HEK293 (cell line): ENCODE measurements at regions not wholly inside any gene's neighbourhood (a gene's known extent, or its start where the extent isn't known, plus 50 kb on each side); places are given as distances from the start of the nearest gene placed in this dataset.

ENCODE experiments used
- CTCF ChIA-PET: fragments of 350-600 bp; formaldehyde crosslinking; extraction: SDS; loops from one replicate; lab custom pipeline; 2021; ENCODE audit warnings: antibody characterized with exemption; lab: Yijun Ruan, JAX
- POLR2A ChIA-PET: fragments of 300-600 bp; formaldehyde crosslinking; extraction: SDS; loops from one replicate; lab custom pipeline; 2020; ENCODE audit warnings: antibody characterized with exemption, inconsistent platforms; lab: Yijun Ruan, JAX
- H3K27ac ChIP-seq: fragments of 200-500 bp; sonication (Bioruptor generic); 2 replicates; pipeline ENCODE4 v1.5.1; 2014; ENCODE audit warnings: low read depth, low read length, control low read depth, inconsistent platforms; ENCODE audit errors: extremely low read depth
- H3K36me3 ChIP-seq, 2 experiments: fragments of 200-500 bp in 1 of 2; sonication (Bioruptor generic) in 1 of 2; 1 replicate in 1 of 2; 2 replicates in 1 of 2; pipeline ENCODE4 v1.5.1; 2014 to 2017; ENCODE audit warnings: inconsistent platforms in 2 of 2, low read length in 2 of 2; ENCODE audit not compliant: control insufficient read depth in 2 of 2, insufficient read depth in 1 of 2
- H3K4me1 ChIP-seq: fragments of 200-500 bp; sonication (Bioruptor generic); 2 replicates; pipeline ENCODE4 v1.5.1; 2014; ENCODE audit warnings: mild to moderate bottlenecking, low read length, inconsistent platforms; ENCODE audit not compliant: control insufficient read depth, insufficient read depth
- H3K4me3 ChIP-seq: 2 replicates; pipeline ENCODE4 v1.5.1; 2011; ENCODE audit warnings: low read depth, mild to moderate bottlenecking, control low read depth, low read length, moderate library complexity
- H3K9me3 ChIP-seq: fragments of 200-500 bp; sonication (Bioruptor generic); 2 replicates; pipeline ENCODE4 v1.5.1; 2014; ENCODE audit warnings: low read depth, low read length, inconsistent platforms; ENCODE audit not compliant: control insufficient read depth, insufficient read depth
- BCL11B ChIP-seq: fragments of 450-650 bp; formaldehyde crosslinking; IDR thresholded peaks from 2 replicates; pipeline ENCODE4 v1.5.1; 2016; ENCODE audit warnings: low read depth, missing biosample characterization, missing genetic modification characterization
- HOXD13 ChIP-seq: sonication (generic); formaldehyde crosslinking; IDR thresholded peaks from 2 replicates; pipeline ENCODE4 v1.8.0; 2022; ENCODE audit warnings: missing genetic modification reagents, borderline replicate concordance
- KLF16 ChIP-seq: fragments of 450-650 bp; formaldehyde crosslinking; IDR thresholded peaks from 2 replicates; pipeline ENCODE4 v1.5.1; 2017; ENCODE audit warnings: missing biosample characterization, missing genetic modification characterization
- MZF1 ChIP-seq: fragments of 450-650 bp; formaldehyde crosslinking; IDR thresholded peaks from 2 replicates; pipeline ENCODE4 v1.5.1; 2017; ENCODE audit warnings: missing biosample characterization, missing genetic modification characterization, borderline replicate concordance
- WT1 ChIP-seq: fragments of 450-650 bp; formaldehyde crosslinking; IDR thresholded peaks from 2 replicates; pipeline ENCODE4 v1.5.1; 2016; ENCODE audit warnings: missing biosample characterization, missing genetic modification characterization
- ZBTB8A ChIP-seq: fragments of 450-650 bp; formaldehyde crosslinking; IDR thresholded peaks from 2 replicates; pipeline ENCODE4 v1.5.1; 2016; ENCODE audit warnings: missing biosample characterization, missing genetic modification characterization
- ZNF133 ChIP-seq: fragments of 450-650 bp; formaldehyde crosslinking; IDR thresholded peaks from 2 replicates; pipeline ENCODE4 v1.5.1; 2016; ENCODE audit warnings: missing biosample characterization, missing genetic modification characterization
- ZNF146 ChIP-seq: fragments of 450-650 bp; formaldehyde crosslinking; IDR thresholded peaks from 2 replicates; pipeline ENCODE4 v1.5.1; 2016; ENCODE audit warnings: missing biosample characterization, missing genetic modification characterization
- ZNF169 ChIP-seq: fragments of 450-650 bp; formaldehyde crosslinking; IDR thresholded peaks from 2 replicates; pipeline ENCODE4 v1.5.1; 2016; ENCODE audit warnings: missing biosample characterization, missing genetic modification characterization
- ZNF433 ChIP-seq: fragments of 450-650 bp; formaldehyde crosslinking; IDR thresholded peaks from 2 replicates; pipeline ENCODE4 v1.5.1; 2016; ENCODE audit warnings: missing biosample characterization, missing genetic modification characterization, low read depth
- ZNF510 ChIP-seq: fragments of 450-650 bp; formaldehyde crosslinking; IDR thresholded peaks from 2 replicates; pipeline ENCODE4 v1.5.1; 2018; ENCODE audit warnings: mild to moderate bottlenecking, missing genetic modification characterization, missing biosample characterization; ENCODE audit not compliant: insufficient replicate concordance
- ZNF549 ChIP-seq: fragments of 450-650 bp; IDR thresholded peaks from 2 replicates; pipeline ENCODE4 v1.5.1; 2018; ENCODE audit warnings: missing biosample characterization, missing genetic modification characterization, mild to moderate bottlenecking, inconsistent platforms, moderate library complexity
- ZNF558 ChIP-seq: fragments of 450-650 bp; formaldehyde crosslinking; IDR thresholded peaks from 2 replicates; pipeline ENCODE4 v1.5.1; 2016; ENCODE audit warnings: missing biosample characterization, missing genetic modification characterization
- ZNF843 ChIP-seq: fragments of 450-650 bp; formaldehyde crosslinking; IDR thresholded peaks from 2 replicates; pipeline ENCODE4 v1.5.1; 2016; ENCODE audit warnings: missing biosample characterization, missing genetic modification characterization
- TF ChIP-seq, protein P1 (sequence below): fragments of 450-650 bp; formaldehyde crosslinking; IDR thresholded peaks from 2 replicates; pipeline ENCODE4 v1.5.1; 2017; ENCODE audit warnings: missing biosample characterization, missing genetic modification characterization
- TF ChIP-seq, protein P2 (sequence below): fragments of 450-650 bp; formaldehyde crosslinking; IDR thresholded peaks from 2 replicates; pipeline ENCODE4 v1.5.1; 2016; ENCODE audit warnings: missing biosample characterization, missing genetic modification characterization, borderline replicate concordance
- TF ChIP-seq, protein P3 (sequence below): fragments of 450-650 bp; formaldehyde crosslinking; IDR thresholded peaks from 2 replicates; pipeline ENCODE4 v1.5.1; 2016; ENCODE audit warnings: missing biosample characterization, missing genetic modification characterization
- TF ChIP-seq, protein P4 (sequence below): sonication (generic); formaldehyde crosslinking; IDR thresholded peaks from 2 replicates; pipeline ENCODE4 v1.8.1; 2022; ENCODE audit warnings: mild to moderate bottlenecking, moderate library complexity, missing genetic modification reagents
- TF ChIP-seq, protein P5 (sequence below): IDR thresholded peaks from 2 replicates; pipeline ENCODE4 v1.6.1; 2011; ENCODE audit warnings: mild to moderate bottlenecking, low read depth, low read length, borderline replicate concordance
- TF ChIP-seq, protein P6 (sequence below): fragments of 450-650 bp; formaldehyde crosslinking; IDR thresholded peaks from 2 replicates; pipeline ENCODE4 v1.5.1; 2016; ENCODE audit warnings: missing biosample characterization, missing genetic modification characterization

DNA sequence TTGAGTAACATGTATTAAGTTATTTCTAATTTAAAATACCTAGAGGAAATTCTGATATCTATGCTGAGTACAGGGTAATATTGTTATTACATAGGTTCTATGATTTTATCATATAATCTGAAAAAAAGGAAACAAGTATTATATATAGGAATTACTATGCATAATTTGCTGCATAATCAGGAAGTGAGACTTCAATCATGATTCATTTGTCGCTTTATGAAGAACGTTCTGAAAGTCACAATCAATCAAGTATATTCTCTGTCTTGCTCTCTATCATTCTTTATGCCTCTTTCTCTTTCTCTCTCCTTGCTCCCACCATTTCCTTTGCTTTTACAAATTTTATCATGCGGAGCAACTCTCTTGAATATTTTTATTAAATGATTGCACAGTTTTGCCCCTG, 1130.3 kb downstream of the PLA2G4A start (continued):
- no peak for TF ChIP-seq ZNF146
- TF ChIP-seq, all 188 proteins: peak for 0

DNA sequence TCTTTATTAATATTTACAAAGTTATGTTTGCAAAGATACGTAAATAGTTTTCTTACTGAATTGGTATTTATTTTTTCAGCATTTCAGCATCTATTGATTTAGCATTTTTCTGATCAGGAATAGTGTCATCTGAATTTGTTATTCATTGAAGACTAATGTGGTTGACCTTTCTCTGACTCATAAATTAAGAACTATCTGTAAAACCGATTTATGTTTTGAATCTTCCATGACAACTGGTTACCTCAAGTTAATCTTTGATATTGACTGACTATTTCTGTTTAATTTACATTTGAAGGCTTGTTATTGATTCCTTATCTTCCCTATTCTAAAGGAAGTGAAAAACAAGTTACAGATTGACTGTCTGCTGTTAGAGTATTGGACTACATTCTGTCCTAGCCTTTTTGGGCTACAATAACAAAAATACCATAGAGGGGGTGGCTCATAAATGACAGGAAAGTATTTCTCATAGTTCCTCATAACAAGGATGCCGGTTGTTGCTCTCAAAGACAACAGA, 1131.4 kb downstream of the PLA2G4A start:
- no peaks in the 10 kb centered on the region for H3K9me3 ChIP-seq
- H3K4me3 ChIP-seq, result no peak overlapping the region
- ChIA-PET POLR2A (no interaction called here), CTCF (no interaction called here)
- no peak overlapping the region for H3K27ac ChIP-seq
- no peaks in the 10 kb centered on the region for H3K36me3 ChIP-seq
- no peaks in the 10 kb centered on the region for H3K4me1 ChIP-seq
- TF ChIP-seq ZNF549 (tag by site-specific recombination) (no peak), HOXD13 (no peak), ZNF433 (tag by site-specific recombination) (no peak), KLF16 (tag by site-specific recombination) (no peak), MZF1 (tag by site-specific recombination) (no peak), BCL11B (tag by site-specific recombination) (no peak), ZNF169 (tag by site-specific recombination) (no peak), ZNF510 (tag by site-specific recombination) (no peak), ZNF133 (tag by site-specific recombination) (no peak), ZNF558 (tag by site-specific recombination) (no peak), ZNF843 (tag by site-specific recombination) (no peak), WT1 (no peak), ZBTB8A (tag by site-specific recombination) (no peak)
- TF ChIP-seq, protein P1, sequence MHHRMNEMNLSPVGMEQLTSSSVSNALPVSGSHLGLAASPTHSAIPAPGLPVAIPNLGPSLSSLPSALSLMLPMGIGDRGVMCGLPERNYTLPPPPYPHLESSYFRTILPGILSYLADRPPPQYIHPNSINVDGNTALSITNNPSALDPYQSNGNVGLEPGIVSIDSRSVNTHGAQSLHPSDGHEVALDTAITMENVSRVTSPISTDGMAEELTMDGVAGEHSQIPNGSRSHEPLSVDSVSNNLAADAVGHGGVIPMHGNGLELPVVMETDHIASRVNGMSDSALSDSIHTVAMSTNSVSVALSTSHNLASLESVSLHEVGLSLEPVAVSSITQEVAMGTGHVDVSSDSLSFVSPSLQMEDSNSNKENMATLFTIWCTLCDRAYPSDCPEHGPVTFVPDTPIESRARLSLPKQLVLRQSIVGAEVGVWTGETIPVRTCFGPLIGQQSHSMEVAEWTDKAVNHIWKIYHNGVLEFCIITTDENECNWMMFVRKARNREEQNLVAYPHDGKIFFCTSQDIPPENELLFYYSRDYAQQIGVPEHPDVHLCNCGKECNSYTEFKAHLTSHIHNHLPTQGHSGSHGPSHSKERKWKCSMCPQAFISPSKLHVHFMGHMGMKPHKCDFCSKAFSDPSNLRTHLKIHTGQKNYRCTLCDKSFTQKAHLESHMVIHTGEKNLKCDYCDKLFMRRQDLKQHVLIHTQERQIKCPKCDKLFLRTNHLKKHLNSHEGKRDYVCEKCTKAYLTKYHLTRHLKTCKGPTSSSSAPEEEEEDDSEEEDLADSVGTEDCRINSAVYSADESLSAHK (tag by site-specific recombination), result no peak
- TF ChIP-seq, protein P2, sequence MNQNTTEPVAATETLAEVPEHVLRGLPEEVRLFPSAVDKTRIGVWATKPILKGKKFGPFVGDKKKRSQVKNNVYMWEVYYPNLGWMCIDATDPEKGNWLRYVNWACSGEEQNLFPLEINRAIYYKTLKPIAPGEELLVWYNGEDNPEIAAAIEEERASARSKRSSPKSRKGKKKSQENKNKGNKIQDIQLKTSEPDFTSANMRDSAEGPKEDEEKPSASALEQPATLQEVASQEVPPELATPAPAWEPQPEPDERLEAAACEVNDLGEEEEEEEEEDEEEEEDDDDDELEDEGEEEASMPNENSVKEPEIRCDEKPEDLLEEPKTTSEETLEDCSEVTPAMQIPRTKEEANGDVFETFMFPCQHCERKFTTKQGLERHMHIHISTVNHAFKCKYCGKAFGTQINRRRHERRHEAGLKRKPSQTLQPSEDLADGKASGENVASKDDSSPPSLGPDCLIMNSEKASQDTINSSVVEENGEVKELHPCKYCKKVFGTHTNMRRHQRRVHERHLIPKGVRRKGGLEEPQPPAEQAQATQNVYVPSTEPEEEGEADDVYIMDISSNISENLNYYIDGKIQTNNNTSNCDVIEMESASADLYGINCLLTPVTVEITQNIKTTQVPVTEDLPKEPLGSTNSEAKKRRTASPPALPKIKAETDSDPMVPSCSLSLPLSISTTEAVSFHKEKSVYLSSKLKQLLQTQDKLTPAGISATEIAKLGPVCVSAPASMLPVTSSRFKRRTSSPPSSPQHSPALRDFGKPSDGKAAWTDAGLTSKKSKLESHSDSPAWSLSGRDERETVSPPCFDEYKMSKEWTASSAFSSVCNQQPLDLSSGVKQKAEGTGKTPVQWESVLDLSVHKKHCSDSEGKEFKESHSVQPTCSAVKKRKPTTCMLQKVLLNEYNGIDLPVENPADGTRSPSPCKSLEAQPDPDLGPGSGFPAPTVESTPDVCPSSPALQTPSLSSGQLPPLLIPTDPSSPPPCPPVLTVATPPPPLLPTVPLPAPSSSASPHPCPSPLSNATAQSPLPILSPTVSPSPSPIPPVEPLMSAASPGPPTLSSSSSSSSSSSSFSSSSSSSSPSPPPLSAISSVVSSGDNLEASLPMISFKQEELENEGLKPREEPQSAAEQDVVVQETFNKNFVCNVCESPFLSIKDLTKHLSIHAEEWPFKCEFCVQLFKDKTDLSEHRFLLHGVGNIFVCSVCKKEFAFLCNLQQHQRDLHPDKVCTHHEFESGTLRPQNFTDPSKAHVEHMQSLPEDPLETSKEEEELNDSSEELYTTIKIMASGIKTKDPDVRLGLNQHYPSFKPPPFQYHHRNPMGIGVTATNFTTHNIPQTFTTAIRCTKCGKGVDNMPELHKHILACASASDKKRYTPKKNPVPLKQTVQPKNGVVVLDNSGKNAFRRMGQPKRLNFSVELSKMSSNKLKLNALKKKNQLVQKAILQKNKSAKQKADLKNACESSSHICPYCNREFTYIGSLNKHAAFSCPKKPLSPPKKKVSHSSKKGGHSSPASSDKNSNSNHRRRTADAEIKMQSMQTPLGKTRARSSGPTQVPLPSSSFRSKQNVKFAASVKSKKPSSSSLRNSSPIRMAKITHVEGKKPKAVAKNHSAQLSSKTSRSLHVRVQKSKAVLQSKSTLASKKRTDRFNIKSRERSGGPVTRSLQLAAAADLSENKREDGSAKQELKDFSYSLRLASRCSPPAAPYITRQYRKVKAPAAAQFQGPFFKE, result no peak
- TF ChIP-seq, protein P3, sequence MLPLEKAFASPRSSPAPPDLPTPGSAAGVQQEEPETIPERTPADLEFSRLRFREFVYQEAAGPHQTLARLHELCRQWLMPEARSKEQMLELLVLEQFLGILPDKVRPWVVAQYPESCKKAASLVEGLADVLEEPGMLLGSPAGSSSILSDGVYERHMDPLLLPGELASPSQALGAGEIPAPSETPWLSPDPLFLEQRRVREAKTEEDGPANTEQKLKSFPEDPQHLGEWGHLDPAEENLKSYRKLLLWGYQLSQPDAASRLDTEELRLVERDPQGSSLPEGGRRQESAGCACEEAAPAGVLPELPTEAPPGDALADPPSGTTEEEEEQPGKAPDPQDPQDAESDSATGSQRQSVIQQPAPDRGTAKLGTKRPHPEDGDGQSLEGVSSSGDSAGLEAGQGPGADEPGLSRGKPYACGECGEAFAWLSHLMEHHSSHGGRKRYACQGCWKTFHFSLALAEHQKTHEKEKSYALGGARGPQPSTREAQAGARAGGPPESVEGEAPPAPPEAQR (tag by site-specific recombination), result no peak
- TF ChIP-seq, protein P4, sequence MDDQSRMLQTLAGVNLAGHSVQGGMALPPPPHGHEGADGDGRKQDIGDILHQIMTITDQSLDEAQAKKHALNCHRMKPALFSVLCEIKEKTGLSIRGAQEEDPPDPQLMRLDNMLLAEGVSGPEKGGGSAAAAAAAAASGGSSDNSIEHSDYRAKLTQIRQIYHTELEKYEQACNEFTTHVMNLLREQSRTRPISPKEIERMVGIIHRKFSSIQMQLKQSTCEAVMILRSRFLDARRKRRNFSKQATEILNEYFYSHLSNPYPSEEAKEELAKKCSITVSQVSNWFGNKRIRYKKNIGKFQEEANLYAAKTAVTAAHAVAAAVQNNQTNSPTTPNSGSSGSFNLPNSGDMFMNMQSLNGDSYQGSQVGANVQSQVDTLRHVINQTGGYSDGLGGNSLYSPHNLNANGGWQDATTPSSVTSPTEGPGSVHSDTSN (CRISPR knock-in tag), result no peak
- TF ChIP-seq, protein P5, sequence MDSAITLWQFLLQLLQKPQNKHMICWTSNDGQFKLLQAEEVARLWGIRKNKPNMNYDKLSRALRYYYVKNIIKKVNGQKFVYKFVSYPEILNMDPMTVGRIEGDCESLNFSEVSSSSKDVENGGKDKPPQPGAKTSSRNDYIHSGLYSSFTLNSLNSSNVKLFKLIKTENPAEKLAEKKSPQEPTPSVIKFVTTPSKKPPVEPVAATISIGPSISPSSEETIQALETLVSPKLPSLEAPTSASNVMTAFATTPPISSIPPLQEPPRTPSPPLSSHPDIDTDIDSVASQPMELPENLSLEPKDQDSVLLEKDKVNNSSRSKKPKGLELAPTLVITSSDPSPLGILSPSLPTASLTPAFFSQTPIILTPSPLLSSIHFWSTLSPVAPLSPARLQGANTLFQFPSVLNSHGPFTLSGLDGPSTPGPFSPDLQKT, result no peak
- TF ChIP-seq, protein P6, sequence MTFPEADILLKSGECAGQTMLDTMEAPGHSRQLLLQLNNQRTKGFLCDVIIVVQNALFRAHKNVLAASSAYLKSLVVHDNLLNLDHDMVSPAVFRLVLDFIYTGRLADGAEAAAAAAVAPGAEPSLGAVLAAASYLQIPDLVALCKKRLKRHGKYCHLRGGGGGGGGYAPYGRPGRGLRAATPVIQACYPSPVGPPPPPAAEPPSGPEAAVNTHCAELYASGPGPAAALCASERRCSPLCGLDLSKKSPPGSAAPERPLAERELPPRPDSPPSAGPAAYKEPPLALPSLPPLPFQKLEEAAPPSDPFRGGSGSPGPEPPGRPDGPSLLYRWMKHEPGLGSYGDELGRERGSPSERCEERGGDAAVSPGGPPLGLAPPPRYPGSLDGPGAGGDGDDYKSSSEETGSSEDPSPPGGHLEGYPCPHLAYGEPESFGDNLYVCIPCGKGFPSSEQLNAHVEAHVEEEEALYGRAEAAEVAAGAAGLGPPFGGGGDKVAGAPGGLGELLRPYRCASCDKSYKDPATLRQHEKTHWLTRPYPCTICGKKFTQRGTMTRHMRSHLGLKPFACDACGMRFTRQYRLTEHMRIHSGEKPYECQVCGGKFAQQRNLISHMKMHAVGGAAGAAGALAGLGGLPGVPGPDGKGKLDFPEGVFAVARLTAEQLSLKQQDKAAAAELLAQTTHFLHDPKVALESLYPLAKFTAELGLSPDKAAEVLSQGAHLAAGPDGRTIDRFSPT (tag by site-specific recombination), result no peak
